ENCODE measurements at regions not wholly inside any gene's neighbourhood (a gene's known extent, or its start where the extent isn't known, plus 50 kb on each side); places are given as distances from the start of the nearest gene placed in this dataset.
A peak's percentile ranks its signal among the peaks of the same experiment; 100 is the strongest.
"Not testable (repeated sequence)": the region's sequence is repeated elsewhere in the genome, so short reads cannot be mapped to it uniquely, and the experiment has no call there.

DNA sequence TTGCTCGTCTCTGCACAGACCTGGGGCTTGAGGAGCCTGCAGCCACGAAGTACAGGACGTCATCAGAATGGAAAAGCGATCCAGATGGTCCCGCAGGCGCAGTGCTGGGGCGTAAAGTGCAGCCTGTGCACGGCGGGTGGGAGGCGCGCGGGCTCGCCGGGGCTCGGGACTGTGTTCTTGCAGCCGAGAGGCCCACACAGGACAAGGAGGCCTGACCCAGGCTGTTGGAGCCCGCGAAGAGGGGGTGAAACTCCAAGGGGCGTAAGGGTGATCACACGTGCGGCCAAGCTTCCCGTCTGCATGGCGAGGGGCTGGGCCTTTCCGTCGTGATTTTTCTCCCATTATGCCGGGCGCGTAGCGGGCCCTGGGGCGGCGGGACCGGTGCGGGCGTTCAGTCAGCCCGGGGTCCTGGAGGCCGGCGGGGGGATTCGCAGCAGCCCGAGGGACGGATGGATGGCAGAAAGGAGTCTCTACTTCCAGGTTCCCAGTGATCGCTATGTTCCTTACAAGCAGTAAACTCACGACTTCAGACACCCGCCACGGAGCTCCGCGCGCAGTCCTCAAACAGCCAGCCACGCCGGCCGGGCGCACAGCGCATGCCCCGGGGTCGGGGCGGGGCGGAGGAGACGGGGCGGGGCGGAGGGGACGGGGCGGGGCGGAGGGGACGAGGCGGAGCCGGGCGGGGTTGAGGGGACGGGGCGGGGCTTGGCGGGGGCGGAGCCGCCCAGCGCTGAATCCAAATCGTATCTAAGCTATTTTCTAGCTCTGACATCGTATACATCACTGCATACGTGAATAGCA lies 141.0 kb upstream of the KCNJ18 start:
- DNase-seq (ENCODE audit: low read depth) = peak; percentile 70

DNA sequence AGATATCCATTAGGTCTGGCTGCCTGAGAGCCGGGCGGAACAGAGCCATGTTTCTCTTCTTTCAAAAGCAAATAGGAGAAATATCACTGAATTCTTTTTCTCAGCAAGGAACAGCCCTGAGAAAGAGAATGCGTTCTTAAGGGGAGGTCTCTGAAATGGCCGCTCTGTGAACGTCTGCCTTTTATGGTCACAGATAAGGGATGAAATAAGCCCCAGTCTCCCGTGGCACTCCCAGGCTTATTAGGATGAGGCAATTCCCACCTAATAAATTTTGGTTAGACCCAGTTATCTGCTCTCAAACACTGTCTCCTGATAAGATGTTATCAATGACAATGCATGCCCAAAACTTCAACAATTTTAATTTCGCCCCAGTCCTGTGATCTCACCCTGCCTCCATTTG lies 133.4 kb upstream of the KCNJ18 start:
- DNase-seq (ENCODE audit: low read depth) = not testable (repeated sequence)

DNA sequence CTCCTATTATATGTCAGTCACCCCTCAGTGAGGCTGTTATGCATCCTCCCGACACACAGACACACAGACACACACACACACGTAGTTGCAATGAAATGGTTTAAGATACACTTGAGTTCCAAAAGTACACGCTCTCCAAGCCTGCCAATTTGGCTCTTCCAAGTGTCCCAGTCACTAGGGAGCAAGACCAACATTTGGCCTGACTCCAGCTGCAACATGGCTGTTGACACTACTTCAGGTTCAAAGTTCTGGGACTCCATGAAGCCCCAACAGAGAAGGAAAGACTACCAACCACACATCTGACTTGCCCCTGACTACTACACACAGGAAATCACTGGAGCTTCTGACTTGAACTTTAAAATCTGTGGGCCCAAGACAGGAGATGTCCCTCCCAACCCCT lies 128.1 kb upstream of the KCNJ18 start:
- DNase-seq (ENCODE audit: low read depth) = no peak

DNA sequence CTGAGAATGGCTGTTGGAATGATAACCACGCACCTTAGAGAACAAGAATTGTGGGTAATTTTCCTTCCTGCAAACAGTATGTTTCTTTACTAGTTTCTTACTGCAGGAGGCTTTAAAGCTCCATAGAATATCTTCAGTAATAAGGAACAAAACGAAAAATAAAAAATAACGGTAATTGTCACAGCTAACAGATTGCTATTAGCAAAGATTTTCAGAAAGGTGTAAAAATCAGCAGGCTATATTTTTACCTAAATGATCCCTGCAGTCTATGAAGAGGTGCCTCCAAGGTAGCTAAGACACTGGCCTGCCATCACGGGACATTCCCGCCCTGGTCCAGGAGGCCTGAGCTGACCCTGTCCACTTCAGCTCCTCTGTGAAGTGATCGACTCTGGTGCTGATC lies 127.6 kb upstream of the KCNJ18 start:
- not testable (repeated sequence) for DNase-seq (ENCODE audit: low read depth)

DNA sequence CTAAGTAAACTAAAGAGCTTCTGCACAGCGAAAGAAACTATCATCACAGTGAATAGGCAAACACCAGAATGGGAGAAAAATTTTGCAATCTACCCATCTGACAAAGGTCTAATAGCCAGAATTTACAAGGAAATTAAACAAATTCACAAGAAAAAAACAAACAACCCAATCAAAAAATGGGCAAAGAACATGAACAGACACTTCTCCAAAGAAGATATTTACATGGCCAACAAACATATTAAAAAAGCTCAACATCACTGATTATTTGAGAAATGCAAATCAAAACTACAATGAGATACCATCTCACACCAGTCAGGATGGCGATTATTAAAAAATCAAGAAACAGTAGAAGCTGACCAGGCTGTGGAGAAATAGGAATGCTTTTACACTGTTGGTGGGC lies 121.9 kb upstream of the KCNJ18 start:
- DNase-seq (ENCODE audit: low read depth) = not testable (repeated sequence)

DNA sequence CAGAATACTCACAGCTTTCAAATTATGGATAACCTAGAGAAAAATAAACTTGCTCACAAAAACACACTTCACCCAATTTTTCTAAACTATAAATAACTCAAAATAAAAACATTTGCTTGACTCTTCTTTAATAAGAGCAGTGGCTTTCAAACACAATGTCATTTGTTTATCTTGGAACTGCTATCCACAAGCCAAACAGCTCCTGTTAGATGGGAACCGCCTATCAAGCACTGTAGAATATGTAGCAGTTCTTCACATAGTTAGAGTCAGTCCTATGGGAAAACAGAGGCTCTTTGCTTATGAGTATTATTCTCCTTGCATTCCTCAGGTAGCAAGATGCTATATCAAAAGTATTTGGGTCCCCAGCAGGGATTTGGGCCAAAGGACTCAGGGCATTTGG lies 120.2 kb upstream of the KCNJ18 start:
- not testable (repeated sequence) for DNase-seq (ENCODE audit: low read depth)

DNA sequence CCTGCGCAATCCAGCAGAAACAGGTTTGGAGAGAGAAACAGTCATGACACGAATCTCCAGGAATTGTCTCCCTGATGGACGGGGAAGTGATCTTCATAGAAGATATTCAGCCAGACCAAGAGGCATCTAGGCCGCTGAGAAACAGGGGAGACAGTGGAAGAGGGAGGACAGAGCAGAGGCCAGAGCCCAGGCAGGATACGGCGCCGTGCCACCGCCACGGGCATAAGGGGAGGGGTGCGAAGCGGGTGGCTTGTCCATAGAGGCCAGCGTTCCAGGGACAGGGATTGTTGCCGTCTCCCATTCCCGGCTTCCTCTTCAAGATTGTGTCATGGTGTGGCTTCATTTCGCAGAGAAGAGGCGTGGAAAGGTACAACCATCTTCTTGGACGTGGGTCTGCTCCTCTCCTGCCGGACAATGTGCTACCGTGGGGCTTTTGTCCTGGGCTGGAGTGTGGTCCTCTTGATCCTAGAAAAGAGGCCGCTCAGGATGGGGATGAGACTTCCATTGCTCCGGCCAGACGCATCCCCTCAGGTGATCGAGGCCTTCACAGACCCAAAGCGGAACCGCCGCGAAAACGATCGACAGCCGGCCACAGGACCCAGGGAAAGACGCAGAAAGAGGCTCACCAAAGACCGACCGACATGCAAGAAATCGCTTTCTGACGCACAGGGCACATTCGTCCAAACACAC lies 118.9 kb upstream of the KCNJ18 start:
- not testable (repeated sequence) for DNase-seq (ENCODE audit: low read depth)

DNA sequence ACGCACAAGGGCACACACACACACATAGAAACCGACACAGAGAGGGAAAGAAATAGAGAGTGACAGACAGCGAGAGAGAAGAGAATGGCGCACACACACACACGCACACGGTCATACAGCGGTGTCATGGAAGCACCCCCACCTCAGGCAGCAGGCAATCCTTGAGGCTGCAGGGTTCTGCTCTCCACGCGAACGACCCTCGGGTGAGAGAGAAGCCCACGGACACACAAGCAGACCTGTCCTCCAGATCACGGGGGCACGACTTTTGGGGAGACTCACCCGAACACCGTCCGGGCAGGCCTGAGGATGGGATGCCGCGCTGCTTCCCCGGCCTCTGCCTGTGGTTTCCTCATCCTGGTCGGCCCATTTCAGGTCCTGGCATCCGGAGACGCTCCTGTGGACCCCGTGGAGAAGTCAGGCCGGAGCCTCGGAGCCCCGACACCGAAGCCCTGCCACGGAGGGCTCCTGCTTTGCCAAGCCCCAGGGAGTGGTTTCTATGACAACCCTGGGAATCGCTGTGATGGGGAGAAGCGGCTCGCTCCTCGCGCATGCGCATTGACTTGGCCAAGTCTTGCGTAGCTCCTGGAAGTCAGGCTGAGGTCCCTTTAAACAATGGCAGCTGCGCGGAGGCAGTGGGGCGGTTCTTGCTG lies 118.2 kb upstream of the KCNJ18 start:
- no peak for DNase-seq (ENCODE audit: low read depth)

DNA sequence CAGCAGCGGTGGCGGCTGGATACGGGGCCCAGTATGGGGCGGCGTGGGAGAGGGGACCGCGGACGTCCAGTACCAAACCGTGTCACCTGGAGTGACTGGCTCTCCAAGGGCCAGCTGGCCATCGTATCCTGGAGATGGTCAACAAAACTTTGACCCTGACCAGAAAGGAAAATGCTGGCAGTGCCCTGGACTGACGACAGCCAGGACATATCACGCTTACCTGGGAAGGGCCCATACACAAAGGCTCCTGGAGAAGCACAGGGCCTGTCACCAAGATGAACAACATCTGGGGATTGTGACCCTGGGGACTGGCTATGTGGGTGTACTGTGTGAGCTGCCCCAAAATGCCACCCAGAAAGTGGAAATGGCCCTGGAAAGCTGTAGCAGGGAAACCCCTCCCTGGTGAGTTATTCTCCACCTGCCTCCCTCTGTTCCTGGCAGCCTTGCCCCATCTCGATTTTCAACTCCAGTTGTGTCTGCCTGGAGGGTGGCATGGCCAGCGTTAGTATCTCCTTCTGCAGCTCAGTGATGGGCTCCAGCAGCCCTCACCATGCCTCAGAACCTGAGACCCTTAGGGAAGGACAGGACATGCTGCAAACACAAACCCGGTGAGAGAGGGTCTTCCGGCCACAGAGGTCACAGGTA lies 117.6 kb upstream of the KCNJ18 start:
- not testable (repeated sequence) for DNase-seq (ENCODE audit: low read depth)

DNA sequence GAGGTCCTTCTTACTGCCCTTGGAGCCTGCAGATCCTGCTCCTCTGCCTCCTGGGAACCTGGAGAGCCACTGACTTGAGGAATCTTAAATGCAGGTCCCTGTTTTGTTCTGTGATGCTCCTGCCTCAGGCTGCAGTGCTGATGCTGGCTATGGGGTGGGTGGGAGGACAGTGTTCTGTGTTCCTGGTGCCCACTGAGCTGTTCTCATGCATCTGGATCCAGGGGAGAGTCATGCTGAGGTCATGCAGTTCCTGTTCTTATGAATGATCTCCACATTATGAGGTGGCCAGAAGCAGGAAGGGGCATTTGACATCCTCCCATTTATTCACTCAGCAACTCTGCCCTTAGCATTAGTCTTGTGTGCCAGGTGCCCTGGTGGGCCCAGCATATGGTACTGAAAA lies 113.5 kb upstream of the KCNJ18 start:
- DNase-seq (ENCODE audit: low read depth) = not testable (repeated sequence)

DNA sequence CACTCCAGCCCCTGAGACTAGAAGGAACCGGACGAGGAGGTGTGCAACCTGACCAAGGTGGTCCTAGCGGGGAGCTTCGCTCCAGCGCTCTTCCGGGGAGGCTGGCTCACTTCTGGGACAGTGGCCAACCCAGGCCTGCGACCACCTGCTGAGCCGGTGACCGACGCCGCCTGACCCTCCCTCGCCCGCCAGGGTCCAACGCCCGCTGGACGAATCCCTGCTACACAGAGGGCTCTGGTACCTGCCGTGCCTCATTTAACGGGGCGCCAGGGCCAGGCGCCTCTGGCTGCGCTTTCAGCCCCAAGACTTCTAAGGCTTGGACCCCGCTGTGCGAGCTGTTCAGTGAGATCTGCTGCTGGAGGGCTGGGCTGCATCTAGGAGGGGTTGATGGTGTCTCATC lies 99.5 kb upstream of the KCNJ18 start:
- DNase-seq (ENCODE audit: low read depth) = no peak

DNA sequence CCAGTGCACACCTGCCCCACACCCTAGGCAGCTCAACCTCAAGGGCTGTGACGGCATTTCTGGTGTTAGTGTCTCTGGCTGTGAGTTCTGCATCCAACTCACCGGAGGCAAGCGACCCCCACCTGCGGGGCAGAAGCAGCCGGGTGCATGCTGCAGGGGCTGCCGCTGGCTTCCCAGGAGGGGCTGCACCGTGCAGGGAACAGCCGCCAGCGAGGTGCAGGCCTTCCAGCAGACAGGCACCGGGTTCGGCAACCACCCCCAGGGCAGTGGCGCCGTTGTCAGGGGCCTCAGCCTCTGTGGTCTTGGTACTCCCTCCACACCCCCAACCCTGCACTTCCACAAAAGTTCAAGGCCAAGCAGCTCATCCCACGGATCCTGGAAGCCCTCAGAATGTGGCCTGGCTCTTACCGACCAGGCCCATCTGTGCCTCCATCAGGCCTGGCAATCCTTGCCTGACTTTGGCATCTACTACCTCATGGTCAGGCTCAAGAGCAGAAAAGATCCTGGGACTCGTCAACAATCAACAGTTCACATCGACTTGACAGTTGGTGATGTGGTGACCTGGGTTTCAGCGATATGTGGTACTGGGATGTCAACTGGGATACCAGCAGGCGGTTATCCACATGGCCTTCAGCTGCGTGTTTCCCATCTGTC lies 98.7 kb upstream of the KCNJ18 start:
- not testable (repeated sequence) for DNase-seq (ENCODE audit: low read depth)

DNA sequence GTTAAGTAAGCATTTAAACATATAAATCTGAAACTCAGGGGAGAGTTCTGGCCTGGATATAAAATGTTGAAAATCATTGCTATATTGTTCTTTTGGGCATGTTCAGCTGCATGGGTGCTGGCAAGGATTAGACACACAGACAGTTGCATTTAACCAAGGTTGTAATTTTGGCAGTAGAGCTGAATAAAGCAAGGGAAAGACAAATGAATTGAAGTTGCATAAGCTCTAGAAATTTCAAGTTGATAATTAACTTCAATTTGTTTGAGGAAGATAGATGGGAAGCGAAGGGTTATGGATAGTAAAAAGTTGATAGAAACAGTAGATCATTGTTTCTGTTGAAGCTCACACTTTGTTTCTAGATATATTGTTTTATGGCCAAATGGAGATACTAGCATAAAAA lies 97.2 kb upstream of the KCNJ18 start:
- DNase-seq (ENCODE audit: low read depth) = no peak

DNA sequence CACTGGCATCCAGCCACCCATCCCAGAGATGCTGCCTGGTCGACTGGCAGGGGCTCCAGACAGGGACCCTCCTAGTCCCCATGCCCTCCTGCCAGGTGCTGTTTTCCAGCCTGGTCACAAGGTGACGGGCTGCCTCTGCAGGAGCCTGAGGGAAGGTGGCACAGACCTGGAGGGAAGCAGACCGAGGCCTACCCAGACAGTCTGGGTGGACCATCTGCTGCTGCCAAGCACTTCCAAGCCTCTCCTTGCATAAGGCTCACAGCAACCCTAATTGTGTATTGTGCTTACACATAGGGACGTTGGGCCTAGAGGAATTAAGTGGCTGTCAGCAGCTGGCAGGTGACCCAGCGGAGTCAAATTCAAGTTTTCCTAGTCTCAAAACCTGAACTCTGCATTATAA lies 90.1 kb upstream of the KCNJ18 start:
- no peak for DNase-seq (ENCODE audit: low read depth)

DNA sequence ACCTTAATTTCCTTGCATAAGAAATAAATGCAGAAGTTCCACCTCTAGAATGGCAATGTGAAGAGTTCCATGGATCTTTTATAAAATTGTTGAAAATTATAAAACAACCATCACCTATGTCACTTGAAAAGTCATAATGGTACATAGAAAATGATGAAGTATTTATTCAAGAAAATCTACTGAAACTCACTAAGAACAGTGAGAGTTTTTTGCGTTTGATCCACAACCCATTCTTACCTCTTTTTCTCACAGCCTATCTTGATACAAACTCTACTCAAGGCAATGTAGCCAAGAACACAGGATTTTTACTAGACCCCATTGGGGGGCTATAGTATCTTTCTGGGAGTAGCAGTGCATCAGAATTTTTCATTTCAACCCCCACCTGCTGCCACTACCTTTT lies 89.0 kb upstream of the KCNJ18 start:
- not testable (repeated sequence) for DNase-seq (ENCODE audit: low read depth)

DNA sequence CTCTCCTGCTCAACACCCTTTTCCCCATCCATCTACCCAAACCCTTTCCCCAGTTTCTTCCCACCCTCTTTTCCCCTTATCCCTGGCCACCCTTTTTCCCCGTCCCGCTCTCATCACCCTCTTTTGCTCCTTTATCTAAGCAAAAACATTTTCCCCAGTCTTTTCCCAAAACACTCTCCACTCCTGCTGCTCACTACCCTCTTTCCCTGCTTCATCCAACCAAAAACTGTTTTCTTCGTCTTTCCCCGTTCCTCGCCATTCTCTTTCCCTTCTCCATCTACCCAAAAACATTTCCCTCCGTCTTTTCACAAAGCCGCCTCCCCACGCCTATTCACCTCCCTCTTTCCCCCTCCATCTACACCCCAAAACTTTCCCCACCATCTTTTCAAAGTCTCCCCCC lies 80.9 kb upstream of the KCNJ18 start:
- not testable (repeated sequence) for DNase-seq (ENCODE audit: low read depth)

DNA sequence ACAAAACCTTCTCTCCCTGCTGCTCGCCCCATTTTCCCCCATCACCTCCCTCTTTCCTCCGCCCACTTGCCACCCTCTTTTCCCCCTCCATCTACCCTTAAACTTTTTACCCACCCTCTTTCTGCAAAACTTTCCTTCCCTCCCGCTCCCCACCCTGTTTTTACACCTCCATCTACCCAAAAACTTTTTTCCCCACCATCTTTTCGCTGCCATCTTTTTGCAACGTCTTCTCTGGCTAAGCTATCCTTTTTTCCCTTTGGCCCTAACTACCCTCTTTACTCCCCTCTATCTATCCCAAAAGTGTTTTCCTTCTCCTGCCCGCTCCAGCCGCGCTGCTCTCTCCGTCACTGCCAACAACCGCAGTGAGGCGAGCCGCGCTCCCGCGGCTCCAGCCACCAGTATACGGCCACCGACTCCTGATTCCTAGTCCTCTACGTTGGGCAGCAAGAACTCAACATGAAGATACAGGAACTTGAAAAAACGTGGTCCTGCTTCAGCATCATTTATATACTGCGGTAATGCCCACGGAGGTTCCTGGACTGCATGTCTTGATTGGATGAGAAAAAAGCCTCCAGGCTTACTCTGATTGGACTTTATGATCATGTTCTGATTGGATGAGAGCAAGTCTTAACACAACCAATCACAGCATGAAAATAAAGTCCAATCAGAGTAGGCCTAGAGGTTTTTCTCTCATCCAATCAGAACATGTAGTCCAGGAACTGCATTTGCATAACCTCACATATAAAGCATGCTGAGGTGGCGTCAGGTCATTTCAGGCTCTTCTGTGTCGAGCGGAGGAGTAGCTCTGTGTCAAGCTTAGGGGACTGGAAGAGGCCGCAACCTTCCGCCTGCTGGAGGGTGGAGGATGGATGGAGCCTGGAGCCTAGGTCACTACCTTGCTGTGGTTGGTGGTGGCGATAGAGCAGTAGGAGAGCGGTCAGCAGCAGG lies 79.9 kb upstream of the KCNJ18 start:
- not testable (repeated sequence) for DNase-seq (ENCODE audit: low read depth)

DNA sequence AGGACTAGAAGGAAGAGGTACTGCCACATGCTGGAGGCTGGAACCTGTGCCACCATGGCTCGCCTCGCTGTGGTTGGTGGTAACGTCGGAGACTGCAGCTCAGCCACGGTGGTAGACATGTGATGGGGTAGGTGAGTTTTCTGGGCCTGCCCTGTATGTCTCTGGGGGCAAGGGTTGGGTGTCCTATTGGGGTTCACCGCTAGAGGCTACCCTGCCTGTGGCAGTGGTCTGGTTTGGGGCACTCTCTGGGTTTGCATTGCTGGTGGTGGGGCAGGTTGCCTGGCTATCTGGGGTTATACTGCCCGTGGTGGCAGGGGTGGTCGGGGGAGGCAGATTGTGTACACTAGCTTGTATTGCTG lies 79.3 kb upstream of the KCNJ18 start:
- no peak for DNase-seq (ENCODE audit: low read depth)

DNA sequence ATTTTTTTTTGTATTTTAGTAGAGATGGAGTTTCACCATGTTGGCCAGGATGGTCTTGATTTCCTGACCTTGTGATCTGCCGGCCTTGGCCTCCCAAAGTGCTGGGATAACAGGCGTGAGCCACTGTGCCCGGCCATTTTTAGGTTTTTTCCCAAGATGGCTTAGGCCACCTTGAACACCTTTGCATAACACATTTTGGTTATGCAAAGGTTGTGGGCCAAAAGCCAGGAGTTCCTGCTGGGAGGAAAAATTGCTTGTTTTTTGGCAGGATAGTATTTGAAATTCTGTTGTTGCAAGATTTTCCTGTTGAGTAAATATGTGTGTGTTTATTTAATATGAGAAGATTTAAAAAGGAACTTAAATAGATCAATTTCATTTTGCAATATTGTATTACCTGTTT lies 65.3 kb upstream of the KCNJ18 start:
- DNase-seq (ENCODE audit: low read depth) = not testable (repeated sequence)
